ENCODE measurements at regions not wholly inside any gene's neighbourhood (a gene's known extent, or its start where the extent isn't known, plus 50 kb on each side); places are given as distances from the start of the nearest gene placed in this dataset.
A peak's percentile ranks its signal among the peaks of the same experiment; 100 is the strongest.

DNA sequence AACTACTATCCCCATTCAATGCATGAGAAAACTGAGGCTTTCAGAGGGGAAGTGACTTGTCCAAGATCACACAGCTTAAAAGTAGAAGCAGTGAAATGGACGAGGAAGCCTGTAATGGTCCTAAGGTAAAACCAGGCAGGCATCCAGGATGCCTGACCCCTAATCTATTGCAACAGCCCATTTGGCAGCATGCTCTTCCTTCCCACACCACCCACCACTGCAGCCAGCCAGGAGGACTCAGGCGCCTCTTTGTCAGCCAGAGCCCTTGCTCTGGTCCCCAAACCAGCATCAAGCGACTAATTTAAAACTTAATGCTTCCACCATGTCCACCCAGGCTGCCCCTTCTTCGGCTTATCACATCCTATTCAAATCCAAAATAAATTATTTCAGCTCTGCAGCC lies 541.6 kb downstream of the CDK5RAP2 start (continued):
- TF ChIP-seq ARID4B (CRISPR knock-in tag; IDR thresholded peaks at IDR 0.05; ENCODE audit: borderline replicate concordance) (no peak), ATF1 (CRISPR knock-in tag; IDR thresholded peaks at IDR 0.05) (no peak), GTF2I (CRISPR knock-in tag; conservative IDR thresholded peaks at IDR 0.05) (no peak), RELA (CRISPR knock-in tag; IDR thresholded peaks at IDR 0.05; ENCODE audit: borderline replicate concordance) (no peak), SMAD3 (CRISPR knock-in tag; IDR thresholded peaks at IDR 0.05; ENCODE audit: borderline replicate concordance) (no peak), ZNF396 (CRISPR knock-in tag; IDR thresholded peaks at IDR 0.05; ENCODE audit: borderline replicate concordance) (no peak)
- TF ChIP-seq, protein P1, sequence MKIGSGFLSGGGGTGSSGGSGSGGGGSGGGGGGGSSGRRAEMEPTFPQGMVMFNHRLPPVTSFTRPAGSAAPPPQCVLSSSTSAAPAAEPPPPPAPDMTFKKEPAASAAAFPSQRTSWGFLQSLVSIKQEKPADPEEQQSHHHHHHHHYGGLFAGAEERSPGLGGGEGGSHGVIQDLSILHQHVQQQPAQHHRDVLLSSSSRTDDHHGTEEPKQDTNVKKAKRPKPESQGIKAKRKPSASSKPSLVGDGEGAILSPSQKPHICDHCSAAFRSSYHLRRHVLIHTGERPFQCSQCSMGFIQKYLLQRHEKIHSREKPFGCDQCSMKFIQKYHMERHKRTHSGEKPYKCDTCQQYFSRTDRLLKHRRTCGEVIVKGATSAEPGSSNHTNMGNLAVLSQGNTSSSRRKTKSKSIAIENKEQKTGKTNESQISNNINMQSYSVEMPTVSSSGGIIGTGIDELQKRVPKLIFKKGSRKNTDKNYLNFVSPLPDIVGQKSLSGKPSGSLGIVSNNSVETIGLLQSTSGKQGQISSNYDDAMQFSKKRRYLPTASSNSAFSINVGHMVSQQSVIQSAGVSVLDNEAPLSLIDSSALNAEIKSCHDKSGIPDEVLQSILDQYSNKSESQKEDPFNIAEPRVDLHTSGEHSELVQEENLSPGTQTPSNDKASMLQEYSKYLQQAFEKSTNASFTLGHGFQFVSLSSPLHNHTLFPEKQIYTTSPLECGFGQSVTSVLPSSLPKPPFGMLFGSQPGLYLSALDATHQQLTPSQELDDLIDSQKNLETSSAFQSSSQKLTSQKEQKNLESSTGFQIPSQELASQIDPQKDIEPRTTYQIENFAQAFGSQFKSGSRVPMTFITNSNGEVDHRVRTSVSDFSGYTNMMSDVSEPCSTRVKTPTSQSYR (CRISPR knock-in tag; IDR thresholded peaks at IDR 0.05) = no peak

DNA sequence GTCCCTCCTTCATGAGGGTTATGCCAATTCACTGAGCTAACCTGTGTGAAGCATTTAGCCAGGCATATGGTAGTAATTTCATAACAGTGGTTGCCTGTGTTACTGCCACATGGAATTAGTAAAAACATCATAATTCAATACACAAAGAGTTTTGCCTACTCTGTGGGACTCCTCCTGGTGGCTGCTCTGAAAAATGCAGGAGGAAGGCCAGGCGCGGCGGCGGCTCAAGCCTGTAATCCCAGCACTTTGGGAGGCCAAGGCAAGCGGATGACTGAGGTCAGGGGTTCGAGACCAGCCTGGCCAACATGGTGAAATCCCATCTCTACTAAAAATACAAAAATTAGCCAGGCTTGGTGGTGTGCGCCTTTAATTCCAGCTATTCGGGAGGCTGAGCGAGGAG lies 547.3 kb downstream of the CDK5RAP2 start:
- Mint-ChIP-seq H3K36me3 (no peaks in the 10 kb centered on the region), H3K4me3 (no peak overlapping the region), H3K9me3 (no peaks in the 10 kb centered on the region), H3K27me3 (ENCODE audit: low read depth) (no peaks in the 10 kb centered on the region), H3K4me1 (peaks cover 11% of the 10 kb centered on the region), H3K27ac (no peak overlapping the region)
- ChIA-PET CTCF (no interaction called here), POLR2A (no interaction called here)
- TF ChIP-seq, protein P2, sequence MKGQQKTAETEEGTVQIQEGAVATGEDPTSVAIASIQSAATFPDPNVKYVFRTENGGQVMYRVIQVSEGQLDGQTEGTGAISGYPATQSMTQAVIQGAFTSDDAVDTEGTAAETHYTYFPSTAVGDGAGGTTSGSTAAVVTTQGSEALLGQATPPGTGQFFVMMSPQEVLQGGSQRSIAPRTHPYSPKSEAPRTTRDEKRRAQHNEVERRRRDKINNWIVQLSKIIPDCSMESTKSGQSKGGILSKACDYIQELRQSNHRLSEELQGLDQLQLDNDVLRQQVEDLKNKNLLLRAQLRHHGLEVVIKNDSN (CRISPR knock-in tag; IDR thresholded peaks at IDR 0.05) = no peak
- TF ChIP-seq CTCF (IDR thresholded peaks at IDR 0.05) (peak; percentile 55), CREB1 (CRISPR knock-in tag; IDR thresholded peaks at IDR 0.05) (no peak), EMX1 (CRISPR knock-in tag; IDR thresholded peaks at IDR 0.05) (no peak)
- DNase-seq (ENCODE audit: low spot score) (peak; percentile 62), ATAC-seq (peak; percentile 38)

- no peak for ATAC-seq
Observed at GRCh38 chr9:120030847-120031246, 549.1 kb downstream of the CDK5RAP2 start.

More at GRCh38 chr9:120030847-120031246, 549.1 kb downstream of the CDK5RAP2 start:
- DNase-seq (ENCODE audit: low spot score) = no peak
- Mint-ChIP-seq H3K27ac (no peak overlapping the region), H3K36me3 (no peaks in the 10 kb centered on the region), H3K9me3 (no peaks in the 10 kb centered on the region), H3K4me3 (no peak overlapping the region), H3K4me1 (peaks cover 22% of the 10 kb centered on the region), H3K27me3 (ENCODE audit: low read depth) (no peaks in the 10 kb centered on the region)
- no peak for TF ChIP-seq ZNF138 (CRISPR knock-in tag; conservative IDR thresholded peaks at IDR 0.05)
- no peak for TF ChIP-seq ZBTB43 (CRISPR knock-in tag; IDR thresholded peaks at IDR 0.05)
- TF ChIP-seq GRHL2 (CRISPR knock-in tag; IDR thresholded peaks at IDR 0.05; ENCODE audit: insufficient replicate concordance, severe bottlenecking) = no peak
- TF ChIP-seq, protein P3, sequence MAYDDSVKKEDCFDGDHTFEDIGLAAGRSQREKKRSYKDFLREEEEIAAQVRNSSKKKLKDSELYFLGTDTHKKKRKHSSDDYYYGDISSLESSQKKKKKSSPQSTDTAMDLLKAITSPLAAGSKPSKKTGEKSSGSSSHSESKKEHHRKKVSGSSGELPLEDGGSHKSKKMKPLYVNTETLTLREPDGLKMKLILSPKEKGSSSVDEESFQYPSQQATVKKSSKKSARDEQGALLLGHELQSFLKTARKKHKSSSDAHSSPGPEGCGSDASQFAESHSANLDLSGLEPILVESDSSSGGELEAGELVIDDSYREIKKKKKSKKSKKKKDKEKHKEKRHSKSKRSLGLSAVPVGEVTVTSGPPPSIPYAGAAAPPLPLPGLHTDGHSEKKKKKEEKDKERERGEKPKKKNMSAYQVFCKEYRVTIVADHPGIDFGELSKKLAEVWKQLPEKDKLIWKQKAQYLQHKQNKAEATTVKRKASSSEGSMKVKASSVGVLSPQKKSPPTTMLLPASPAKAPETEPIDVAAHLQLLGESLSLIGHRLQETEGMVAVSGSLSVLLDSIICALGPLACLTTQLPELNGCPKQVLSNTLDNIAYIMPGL (CRISPR knock-in tag; IDR thresholded peaks at IDR 0.05) = no peak
- TF ChIP-seq CREB1 (CRISPR knock-in tag; IDR thresholded peaks at IDR 0.05) = no peak
- TF ChIP-seq TEAD4 (CRISPR knock-in tag; IDR thresholded peaks at IDR 0.05) = no peak
- TF ChIP-seq ZNF396 (CRISPR knock-in tag; IDR thresholded peaks at IDR 0.05; ENCODE audit: borderline replicate concordance) = no peak
- no peak for TF ChIP-seq JAZF1 (CRISPR knock-in tag; IDR thresholded peaks at IDR 0.05)
- ChIA-PET POLR2A (no interaction called here), CTCF (interaction anchor here (0.7 kb wide), 1 partner anchor 80 kb away, joined by 3 read pairs; no protein-coding TSS in a partner anchor)
